ENCODE measurements at regions not wholly inside any gene's neighbourhood (a gene's known extent, or its start where the extent isn't known, plus 50 kb on each side); places are given as distances from the start of the nearest gene placed in this dataset.
"Not testable (repeated sequence)": the region's sequence is repeated elsewhere in the genome, so short reads cannot be mapped to it uniquely, and the experiment has no call there.

DNA sequence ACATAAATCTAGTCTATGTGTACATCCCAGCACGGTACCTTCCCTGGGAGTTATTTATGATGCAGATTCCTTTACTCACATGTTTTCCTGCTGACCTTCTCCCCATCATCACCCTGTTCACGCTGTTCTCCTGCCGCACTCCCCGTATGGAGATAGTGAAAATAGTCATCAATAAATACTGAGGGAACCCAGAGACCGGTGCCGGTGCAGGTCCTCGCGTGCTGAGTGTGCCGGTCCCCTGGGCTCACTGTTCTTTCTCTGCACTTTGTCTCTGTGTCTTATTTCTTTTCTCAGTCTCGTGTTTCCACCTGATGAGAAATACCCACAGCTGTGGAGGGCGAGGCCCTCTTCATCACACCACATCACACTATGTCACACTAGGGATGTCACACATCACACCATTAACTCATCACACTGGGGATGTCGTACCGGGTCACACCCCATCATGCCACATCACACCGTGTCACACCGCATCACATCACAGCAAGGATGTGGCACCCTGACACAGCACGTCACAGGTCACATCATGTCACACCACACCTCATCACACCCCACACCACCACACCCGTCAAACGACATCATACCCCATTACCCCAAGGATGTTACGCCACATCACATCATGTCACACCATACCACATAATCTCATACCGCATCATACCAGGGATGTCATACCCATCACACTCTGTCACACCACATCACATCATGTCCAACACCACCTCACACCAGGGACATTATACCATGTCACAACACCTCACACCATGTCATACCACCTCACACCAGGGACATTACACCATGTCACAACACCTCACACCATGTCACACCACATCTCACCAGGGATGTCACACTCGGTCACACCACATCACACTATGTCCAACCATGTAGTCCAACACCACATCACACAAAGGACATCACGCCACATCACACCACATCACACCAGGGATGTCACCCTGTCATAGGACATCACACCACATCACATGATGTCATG is 207.0 kb downstream of the TMEM121 start:
- peak; percentile 68 for DNase-seq (ENCODE audit: extremely low spot score, unreplicated experiment)
- Mint-ChIP-seq H3K4me1 (ENCODE audit: unreplicated experiment) (no peaks in the 10 kb centered on the region), H3K27me3 (ENCODE audit: unreplicated experiment) (no peaks in the 10 kb centered on the region), H3K9me3 (ENCODE audit: unreplicated experiment) (peaks cover 23% of the 10 kb centered on the region), H3K27ac (ENCODE audit: unreplicated experiment) (no peak overlapping the region), H3K36me3 (ENCODE audit: unreplicated experiment) (no peaks in the 10 kb centered on the region), H3K4me3 (ENCODE audit: unreplicated experiment) (no peak overlapping the region)
- TF ChIP-seq, protein P1, sequence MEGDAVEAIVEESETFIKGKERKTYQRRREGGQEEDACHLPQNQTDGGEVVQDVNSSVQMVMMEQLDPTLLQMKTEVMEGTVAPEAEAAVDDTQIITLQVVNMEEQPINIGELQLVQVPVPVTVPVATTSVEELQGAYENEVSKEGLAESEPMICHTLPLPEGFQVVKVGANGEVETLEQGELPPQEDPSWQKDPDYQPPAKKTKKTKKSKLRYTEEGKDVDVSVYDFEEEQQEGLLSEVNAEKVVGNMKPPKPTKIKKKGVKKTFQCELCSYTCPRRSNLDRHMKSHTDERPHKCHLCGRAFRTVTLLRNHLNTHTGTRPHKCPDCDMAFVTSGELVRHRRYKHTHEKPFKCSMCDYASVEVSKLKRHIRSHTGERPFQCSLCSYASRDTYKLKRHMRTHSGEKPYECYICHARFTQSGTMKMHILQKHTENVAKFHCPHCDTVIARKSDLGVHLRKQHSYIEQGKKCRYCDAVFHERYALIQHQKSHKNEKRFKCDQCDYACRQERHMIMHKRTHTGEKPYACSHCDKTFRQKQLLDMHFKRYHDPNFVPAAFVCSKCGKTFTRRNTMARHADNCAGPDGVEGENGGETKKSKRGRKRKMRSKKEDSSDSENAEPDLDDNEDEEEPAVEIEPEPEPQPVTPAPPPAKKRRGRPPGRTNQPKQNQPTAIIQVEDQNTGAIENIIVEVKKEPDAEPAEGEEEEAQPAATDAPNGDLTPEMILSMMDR (IDR thresholded peaks at IDR 0.05) = no peak

DNA sequence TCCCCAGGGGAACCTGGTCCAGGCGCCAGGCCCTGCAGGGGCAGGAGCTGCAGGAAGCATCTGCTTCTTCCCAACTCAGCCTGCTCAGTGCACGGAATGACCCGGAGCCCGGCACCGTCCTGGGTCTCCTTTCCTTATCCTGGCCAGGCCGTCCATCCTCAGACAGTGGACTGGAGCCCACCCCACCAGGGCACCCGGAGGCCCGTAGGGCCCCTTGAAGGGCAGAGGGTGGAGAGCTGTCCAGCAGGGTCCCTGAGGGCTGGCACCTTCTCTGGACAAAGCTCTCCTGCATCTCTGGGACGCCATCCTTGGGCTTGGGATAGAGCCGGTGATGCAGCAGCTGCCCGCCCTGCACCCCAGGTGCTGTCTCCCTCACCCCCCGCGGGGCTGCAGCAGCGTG is 207.9 kb downstream of the TMEM121 start:
- H3K27ac Mint-ChIP-seq (ENCODE audit: unreplicated experiment); H3K36me3 Mint-ChIP-seq (ENCODE audit: unreplicated experiment); H3K4me1 Mint-ChIP-seq (ENCODE audit: unreplicated experiment); H3K4me3 Mint-ChIP-seq (ENCODE audit: unreplicated experiment); H3K27me3 Mint-ChIP-seq (ENCODE audit: unreplicated experiment): not testable (repeated sequence)
- peaks cover 15% of the 10 kb centered on the region for H3K9me3 Mint-ChIP-seq (ENCODE audit: unreplicated experiment)
- DNase-seq (ENCODE audit: extremely low spot score, unreplicated experiment) = peak; percentile 81

DNA sequence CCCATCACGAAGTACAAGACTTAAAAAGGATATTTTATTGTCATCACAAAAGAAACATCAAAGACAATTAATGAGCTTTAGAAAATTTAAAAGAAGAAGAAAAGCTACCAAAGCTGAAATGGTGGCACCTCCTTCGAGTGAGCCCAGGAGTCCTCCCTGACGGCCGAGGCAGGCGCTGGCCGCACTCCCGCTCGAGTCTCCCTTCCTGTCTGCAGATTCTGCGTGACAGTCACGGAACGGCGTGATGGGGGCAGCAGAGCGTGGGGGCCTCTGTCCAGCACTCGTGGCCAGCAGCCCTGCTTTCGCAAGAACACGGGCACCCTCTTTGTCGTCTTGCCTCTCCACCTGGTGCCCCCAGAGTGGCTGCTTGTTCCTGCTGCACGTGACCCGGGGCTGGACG is 209.9 kb downstream of the TMEM121 start:
- not testable (repeated sequence) for H3K4me3 Mint-ChIP-seq (ENCODE audit: unreplicated experiment); H3K27me3 Mint-ChIP-seq (ENCODE audit: unreplicated experiment); H3K4me1 Mint-ChIP-seq (ENCODE audit: unreplicated experiment); H3K9me3 Mint-ChIP-seq (ENCODE audit: unreplicated experiment); H3K36me3 Mint-ChIP-seq (ENCODE audit: unreplicated experiment); H3K27ac Mint-ChIP-seq (ENCODE audit: unreplicated experiment)
- DNase-seq (ENCODE audit: extremely low spot score, unreplicated experiment) = peak; percentile 76

DNA sequence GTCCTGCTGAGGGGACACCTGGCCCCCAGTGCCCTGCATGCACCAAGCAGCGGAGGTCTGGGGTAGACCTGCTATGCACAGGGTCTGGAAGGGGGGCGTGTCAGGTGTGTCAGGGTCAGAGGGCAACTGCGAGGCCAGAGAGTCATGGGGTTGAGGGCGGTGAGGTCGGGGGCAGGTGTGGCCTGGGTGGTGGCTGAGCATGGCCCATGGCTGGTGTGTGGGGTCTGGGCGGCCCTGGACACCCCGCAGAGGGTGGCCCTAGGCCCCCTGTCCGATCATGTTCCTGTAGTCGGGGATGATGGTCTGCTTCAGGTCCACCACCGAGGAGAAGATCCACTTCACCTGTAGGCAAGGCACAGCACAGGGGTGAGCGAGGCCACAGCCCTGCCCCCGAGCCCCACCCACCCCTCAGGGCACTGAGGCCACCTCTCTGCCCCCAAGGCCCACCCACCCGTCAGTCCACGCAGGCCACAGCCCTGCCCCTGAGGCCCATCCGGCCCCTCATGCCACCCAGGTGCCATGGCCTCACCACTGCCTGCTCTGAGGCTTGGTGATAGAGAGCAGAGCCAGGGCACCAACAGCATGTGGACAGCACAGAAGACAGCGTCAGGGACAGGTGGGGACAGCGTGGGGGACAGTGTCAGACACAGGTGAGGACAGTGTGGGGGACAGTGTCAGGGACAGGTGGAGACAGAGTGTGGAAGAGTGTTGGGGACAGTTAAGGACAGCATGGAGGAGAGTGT is 211.3 kb downstream of the TMEM121 start:
- H3K4me3 Mint-ChIP-seq (ENCODE audit: unreplicated experiment) = no peak overlapping the region
- no peaks in the 10 kb centered on the region for H3K27me3 Mint-ChIP-seq (ENCODE audit: unreplicated experiment)
- DNase-seq (ENCODE audit: extremely low spot score, unreplicated experiment) = peak; percentile 73
- no peak overlapping the region for H3K27ac Mint-ChIP-seq (ENCODE audit: unreplicated experiment)
- peaks cover 13% of the 10 kb centered on the region for H3K9me3 Mint-ChIP-seq (ENCODE audit: unreplicated experiment)
- TF ChIP-seq, protein P1 (IDR thresholded peaks at IDR 0.05) = no peak
- H3K36me3 Mint-ChIP-seq (ENCODE audit: unreplicated experiment) = no peaks in the 10 kb centered on the region
- no peaks in the 10 kb centered on the region for H3K4me1 Mint-ChIP-seq (ENCODE audit: unreplicated experiment)

DNA sequence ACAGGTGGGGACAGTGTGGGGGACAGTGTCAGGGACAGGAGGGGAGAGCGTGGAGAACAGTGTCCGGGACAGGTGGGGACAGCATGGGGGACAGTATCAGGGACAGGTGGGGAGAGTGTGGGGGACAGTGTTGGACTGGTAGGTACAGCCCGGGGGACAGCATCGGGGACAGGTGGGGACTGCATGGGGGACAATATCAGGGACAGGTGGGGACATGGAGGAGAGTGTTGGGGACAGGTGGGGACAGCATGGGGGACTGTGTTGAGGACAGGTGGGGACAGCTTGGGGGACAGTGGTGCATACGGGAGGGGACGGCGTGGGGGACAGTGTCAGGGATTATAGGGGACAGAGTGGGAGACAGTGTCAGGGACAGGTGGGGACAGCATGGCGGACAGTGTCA is 212.3 kb downstream of the TMEM121 start:
- no peaks in the 10 kb centered on the region for H3K27me3 Mint-ChIP-seq (ENCODE audit: unreplicated experiment)

More for the DNA sequence above, 212.3 kb downstream of the TMEM121 start:
- no peak overlapping the region for H3K27ac Mint-ChIP-seq (ENCODE audit: unreplicated experiment)
- peak; percentile 80 for DNase-seq (ENCODE audit: extremely low spot score, unreplicated experiment)
- peaks cover 6% of the 10 kb centered on the region for H3K9me3 Mint-ChIP-seq (ENCODE audit: unreplicated experiment)
- TF ChIP-seq, protein P1 (IDR thresholded peaks at IDR 0.05) = no peak
- H3K4me1 Mint-ChIP-seq (ENCODE audit: unreplicated experiment) = no peaks in the 10 kb centered on the region
- no peaks in the 10 kb centered on the region for H3K36me3 Mint-ChIP-seq (ENCODE audit: unreplicated experiment)
- no peak overlapping the region for H3K4me3 Mint-ChIP-seq (ENCODE audit: unreplicated experiment)

Measured in osteocyte (in vitro differentiated cells).